Thyroid gland (tissue), 4 donors: ENCODE measurements at regions not wholly inside any gene's neighbourhood (a gene's known extent, or its start where the extent isn't known, plus 50 kb on each side); places are given as distances from the start of the nearest gene placed in this dataset.

Source experiments
- CTCF ChIP-seq, 6 experiments: fragments of 200-600 bp in 3 of 6; fragments of 450-650 bp in 3 of 6; sonication (generic) in 3 of 6; IDR thresholded peaks; one replicate each; pipeline ENCODE4 v1.5.1; 2016 to 2019; ENCODE audit warnings: antibody characterized with exemption in 6 of 6, mild to moderate bottlenecking in 2 of 6, inconsistent platforms in 1 of 6, moderate library complexity in 1 of 6
- POLR2A ChIP-seq, 2 donors: fragments of 450-650 bp; IDR thresholded peaks; one replicate each; pipeline ENCODE4 v1.6.1; 2017; ENCODE audit warnings: antibody characterized with exemption in 2 of 2, mild to moderate bottlenecking in 2 of 2, moderate library complexity in 1 of 2

DNA sequence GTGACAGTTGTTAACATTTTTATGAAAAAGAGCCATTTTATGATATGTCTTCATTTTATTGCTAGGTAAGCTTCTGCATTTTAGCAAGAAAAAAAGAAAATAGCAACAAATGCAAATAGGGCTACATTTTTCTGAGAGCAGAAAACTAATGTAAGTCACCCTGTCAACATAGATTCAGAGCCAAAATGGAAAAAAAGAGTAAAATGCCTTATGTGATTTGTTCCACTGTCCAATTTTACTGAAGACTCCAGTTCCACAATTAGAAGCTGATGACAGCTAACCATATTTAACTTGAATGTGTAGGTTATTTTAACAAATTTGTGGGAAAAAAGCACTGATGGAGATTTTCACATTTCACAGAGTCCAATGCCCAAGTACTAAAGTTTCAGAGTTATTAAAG is 772.3 kb downstream of the FAT4 start:
- no peak for TF ChIP-seq POLR2A (IDR thresholded peaks at IDR 0.05)
- TF ChIP-seq CTCF (IDR thresholded peaks at IDR 0.05): no peak
